NCI-H2081 (cell line): ENCODE measurements at regions not wholly inside any gene's neighbourhood (a gene's known extent, or its start where the extent isn't known, plus 50 kb on each side); places are given as distances from the start of the nearest gene placed in this dataset.
"Not testable (repeated sequence)": the region's sequence is repeated elsewhere in the genome, so short reads cannot be mapped to it uniquely, and the experiment has no call there.

Source experiments
- DNase-seq, 2 experiments: peaks; one replicate each; lab custom pipeline; 2025; lab: John Stamatoyannopoulos, UW

DNA sequence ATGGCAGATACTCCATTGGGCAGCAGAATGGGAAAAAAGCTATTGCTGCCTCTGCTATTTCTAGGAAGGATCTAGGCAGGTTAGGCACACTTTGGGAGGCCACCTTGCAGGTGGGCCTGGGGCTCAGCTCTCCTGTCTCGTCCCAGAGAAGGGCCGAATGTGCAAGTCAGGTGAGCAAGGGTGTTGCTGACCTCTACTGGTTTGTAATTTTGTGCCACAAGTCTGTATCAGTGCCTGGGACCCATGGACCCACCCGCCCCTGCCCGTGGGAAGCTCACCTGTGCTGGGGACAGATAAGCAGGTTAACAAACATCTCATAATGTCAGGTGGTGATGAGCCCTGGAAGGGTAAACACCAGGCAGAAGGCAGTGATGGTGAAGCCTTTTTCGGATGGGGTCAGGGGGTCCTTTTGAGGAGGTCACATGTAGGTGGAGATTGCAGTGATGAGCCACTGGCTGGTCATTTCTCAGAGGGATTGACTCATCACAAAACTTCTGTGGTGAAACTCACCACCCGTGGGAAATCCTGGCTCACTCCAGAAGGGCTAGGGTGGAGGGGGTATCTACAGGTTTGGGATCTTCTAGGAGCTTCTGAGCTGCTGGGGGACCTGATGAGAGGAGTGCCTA is 161.3 kb downstream of the KLF13 start:
- peak; percentile 2 to 60 for DNase-seq

GRCh38 chr15:31488437-31489204 is 162.0 kb downstream of the KLF13 start:
- DNase-seq = peak; percentile 67 to 78

DNA sequence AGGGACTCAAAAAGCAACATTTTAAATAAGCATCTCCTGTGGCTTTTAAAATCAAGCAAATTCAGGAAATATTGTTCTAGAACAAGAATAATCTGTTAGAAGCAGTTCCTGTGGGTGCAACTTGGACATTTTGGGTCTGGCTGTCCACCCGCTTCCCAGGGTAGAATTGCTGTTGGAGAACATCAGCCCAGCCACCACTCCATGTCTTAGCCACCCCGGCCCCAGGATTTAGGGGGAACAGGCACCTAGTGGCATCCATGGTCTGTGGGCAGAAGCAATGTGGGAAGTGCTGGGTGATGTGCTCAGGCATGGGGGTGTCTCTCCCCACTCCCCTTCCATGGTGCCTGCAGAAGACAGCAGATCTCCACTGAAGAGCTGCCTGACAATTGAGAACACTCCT is 162.6 kb downstream of the KLF13 start:
- DNase-seq = no peak

DNA sequence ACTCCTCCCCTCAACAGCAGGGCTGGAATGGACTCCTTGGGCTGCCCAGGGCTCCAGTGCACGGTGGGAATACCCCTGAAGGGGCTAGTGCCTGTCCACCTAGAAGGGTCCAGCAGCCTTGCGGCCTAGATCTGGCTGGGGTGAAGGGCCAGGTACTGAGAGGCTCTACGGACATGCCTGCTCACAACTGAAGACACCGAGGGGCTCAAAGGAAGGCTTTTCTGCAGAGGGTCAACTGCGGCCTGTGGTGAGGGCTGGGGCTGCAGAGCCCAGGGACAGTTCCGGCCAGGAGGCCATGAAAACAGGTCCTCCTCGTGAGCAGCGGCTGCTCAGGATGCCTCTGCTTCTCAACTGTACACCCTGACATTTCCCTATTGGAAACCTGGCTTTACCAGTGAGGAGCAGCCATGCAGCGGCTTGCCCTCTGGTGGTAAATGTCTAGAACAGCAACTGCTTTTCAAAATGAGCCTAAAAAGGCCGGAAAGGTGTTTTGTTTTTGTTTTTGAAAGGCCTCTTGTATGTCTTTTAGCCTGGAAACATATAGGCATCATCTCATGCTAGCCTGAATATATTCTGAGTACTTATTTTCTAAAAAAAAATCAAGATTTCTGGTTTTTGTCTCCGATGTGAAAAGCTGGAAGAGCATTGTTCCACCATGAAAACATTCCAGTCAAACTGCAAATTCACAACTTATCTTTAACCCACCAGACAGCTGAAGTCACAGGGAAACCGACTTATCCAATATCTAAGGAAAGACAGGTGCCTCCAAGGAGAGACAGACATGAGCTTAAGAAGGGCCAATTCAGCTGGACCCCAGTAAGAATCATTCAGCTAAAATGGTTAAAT is 163.4 kb downstream of the KLF13 start:
- peak; percentile 61 to 75 for DNase-seq

- DNase-seq = no peak
These were observed 168.2 kb downstream of the KLF13 start for GRCh38 chr15:31494786-31495185.

- DNase-seq = no peak
These were observed 168.6 kb downstream of the KLF13 start for GRCh38 chr15:31495281-31495680.

DNA sequence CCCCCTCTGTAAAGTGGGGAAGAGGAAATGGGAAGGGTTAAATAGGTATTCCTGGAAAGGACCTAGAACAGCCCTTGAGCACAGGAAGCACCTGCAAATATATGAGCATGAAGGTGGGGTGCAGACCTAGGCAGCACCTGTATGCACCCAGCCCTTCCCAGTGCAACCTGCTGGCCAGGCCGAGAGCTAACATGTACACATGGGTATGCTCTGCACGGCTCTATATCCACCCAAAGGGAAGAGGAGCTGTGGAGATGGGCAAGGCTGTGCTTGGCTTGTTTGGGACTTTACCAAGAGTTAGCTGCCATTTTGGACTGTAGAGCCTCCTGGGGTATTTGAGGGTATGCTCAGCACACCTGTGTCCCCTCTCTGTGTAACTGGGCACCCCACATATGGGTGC is 171.2 kb downstream of the KLF13 start:
- no peak for DNase-seq

GRCh38 chr15:31498329-31498728 is 171.7 kb downstream of the KLF13 start:
- DNase-seq = no peak

DNA sequence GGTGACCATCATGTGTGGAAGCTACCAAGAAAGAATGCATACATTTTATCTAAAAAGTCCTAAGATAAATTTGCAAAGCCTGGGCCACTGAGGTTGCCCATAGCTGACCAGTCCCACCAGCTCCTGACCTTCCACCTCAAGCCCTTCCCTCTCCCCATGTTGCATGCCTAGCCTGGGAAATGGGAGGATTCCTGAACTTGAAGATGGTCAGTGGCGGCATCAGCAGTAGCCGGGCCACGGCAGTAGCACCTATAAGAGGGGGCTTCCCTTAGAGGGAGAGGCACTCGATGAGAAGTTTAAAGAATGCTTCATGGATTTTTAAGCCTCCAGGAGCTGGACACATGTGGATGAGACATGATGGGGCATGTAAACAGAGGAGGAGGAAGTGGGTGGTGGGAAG is 172.1 kb downstream of the KLF13 start:
- DNase-seq = no peak

- no peak for DNase-seq
These were observed 172.8 kb downstream of the KLF13 start for GRCh38 chr15:31499236-31499952.

GRCh38 chr15:31499953-31500765 is 173.5 kb downstream of the KLF13 start:
- DNase-seq = no peak

GRCh38 chr15:31500766-31501449 is 174.3 kb downstream of the KLF13 start:
- peak; percentile 14 to 45 for DNase-seq

DNA sequence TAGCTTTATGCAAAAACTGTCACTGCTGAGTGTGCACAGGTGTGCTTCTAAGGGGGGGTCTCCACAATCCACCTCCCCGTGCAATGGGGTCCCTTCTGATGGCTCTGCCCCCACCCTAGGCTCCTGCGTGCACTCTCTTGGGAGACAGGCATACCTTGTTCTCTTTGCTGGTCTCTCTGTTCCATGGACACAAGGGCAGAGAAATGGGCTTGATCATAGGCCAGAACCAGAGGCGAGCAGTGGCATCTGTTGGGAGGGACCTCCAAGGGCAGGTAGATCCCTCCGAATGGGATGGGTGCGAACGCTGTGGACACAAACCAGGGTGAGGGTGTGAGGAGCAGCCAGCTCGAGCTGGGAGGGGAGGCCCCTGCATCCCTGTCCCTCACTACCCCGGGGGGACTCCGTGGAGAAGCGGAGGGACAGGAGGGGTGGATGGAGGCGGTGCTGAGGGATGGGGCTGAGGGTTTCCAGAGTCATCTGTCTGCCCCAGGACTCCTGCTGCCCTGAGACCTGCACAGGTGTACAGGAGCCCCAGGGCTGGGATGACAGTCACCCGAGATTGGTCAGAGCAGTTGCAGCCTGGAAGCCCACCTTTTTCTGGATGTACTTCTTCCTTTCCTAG is 175.0 kb downstream of the KLF13 start:
- DNase-seq = no peak

DNA sequence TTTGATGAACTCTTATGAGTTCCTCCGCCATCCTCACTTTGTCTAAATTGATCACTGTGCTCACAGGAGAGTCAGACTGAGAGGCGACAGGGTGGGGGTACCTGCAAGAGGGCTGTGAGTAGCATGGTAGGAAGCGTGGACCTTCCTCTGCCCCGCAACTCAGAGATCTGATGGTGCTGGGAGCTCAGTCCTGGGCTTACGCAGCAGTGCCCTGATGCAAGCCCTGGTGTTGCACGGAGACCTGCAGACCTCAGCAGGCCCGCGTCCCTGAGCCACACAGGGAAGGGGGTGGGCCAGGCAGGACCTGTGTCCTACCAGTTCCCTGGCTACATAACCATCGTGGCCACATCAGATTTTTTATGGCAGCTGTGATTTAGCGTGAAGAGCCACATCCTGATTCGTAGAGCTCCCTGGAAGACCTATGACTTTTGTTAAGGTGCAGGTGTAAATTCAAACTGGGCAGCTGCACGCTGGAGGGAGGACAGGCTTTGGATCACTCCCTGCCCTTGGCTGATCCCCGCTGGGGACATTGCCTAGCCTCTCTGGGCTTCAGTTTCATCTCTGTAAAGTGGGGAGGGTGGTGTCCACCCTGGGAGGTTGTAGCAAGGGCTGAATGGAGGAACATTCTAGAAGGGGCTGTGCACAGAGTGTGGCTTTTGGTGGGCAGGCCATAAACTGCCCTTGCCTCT is 176.1 kb downstream of the KLF13 start:
- no peak for DNase-seq

DNA sequence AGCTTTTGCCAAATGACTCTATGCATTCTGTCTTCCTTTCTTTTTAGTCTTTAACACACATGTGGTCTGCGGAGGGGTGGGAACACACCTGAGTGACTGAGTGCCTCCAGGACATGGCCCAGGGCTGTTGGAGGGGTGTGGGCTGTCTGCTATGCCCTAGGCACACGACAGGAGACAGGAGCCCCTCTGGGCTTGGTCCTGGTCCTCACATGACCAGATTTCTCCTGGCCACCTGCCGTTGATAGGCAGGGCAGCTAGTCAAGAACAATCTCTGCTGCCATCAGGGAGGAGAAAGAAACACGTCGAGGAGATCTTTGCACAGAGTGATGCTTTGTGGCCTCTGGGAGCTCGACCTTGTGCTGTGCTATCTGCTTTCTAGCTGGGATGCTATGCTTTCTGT is 176.6 kb downstream of the KLF13 start:
- no peak for DNase-seq

DNA sequence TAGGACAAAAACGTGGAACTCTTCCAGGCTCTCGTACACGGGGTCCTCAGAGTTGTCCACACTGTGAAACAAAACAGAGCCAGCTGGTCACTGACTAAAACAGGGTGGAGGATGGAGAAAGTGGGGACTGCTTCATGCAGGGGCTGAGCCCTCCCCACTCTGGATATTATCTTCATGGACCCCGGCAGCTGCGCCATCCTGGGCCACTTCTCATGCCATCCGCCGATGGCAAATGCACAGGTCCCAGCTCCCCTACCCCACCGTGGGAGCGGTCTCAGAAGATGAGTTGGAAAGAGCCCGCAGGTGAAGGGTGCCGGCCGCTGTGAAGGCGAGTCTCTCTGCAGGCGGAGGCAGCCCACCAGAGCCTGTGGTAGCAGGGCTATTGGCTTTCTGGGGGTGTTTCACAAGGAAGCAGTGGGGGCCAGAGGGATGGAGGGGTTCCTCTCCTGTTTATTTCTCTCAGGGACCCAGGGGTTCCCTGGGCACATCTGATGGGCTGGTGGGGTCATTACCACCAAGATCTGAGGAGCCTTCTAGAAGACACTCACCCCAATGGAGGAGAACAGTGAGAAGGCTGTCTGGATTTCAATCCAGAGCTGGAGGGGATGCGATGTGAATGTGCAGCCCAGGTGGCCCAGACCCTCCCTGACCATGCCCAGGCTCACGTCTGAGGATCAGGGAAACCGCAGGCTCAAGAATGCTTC is 177.3 kb downstream of the KLF13 start:
- DNase-seq = no peak

DNA sequence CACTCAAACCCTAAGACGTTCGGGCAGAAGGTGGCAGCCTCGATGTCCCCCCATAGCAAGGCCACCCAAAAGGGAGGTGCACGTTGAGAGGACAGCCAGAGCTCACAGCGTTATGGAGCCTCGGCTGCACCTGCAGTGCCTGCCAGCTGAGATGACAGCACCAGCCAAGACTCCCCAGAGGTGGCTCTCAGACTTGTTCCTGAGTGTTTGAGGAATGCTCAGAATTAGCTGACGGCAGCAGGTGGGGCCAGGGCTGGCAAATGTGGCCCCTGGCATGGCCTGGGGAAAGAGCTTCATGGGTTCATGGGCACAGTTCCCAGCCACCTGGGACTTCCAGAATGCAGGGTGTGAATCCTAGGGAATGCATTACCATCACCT is 177.8 kb downstream of the KLF13 start:
- DNase-seq = no peak

DNA sequence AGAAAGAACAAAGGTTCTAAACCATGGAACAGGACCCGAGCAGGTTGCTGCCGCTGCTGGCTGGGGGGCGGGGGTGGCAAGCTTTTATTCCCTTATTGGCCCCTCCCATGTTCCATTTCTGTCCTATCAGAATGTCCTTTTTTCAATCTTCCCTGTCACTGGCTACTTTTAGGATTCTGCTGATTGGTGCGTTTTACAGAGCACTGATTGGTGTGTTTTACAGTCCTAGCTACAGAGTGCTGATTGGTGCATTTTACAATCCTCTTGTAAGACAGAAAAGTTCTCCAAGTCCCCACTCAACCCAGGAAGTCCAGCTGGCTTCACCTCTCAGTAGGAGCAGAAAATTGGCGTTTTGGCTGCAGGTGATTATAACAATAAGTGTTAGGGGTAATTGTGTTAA is 180.9 kb downstream of the KLF13 start:
- not testable (repeated sequence) for DNase-seq

DNA sequence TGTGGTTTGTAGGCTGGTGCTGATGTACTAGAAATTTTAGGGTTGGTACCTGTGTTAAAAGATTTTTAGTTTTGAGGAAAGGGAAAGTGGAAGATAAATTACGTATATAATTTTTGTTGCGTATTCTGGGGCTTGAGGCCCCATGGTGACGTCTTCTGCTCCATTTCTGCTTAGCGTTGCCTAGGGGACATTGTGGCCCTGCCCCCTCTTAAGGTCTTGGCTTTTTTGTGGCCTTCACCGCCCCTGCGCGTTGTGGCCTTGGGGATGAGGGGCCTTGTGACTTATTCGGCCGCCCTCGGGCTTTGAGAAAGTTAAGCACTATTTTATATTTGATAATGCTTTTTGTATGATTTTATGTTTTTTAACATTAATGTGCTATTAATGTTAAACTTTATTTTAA is 182.0 kb downstream of the KLF13 start:
- DNase-seq = no peak
